ENCODE measurements at regions not wholly inside any gene's neighbourhood (a gene's known extent, or its start where the extent isn't known, plus 50 kb on each side); places are given as distances from the start of the nearest gene placed in this dataset.
A peak's percentile ranks its signal among the peaks of the same experiment; 100 is the strongest.

DNA sequence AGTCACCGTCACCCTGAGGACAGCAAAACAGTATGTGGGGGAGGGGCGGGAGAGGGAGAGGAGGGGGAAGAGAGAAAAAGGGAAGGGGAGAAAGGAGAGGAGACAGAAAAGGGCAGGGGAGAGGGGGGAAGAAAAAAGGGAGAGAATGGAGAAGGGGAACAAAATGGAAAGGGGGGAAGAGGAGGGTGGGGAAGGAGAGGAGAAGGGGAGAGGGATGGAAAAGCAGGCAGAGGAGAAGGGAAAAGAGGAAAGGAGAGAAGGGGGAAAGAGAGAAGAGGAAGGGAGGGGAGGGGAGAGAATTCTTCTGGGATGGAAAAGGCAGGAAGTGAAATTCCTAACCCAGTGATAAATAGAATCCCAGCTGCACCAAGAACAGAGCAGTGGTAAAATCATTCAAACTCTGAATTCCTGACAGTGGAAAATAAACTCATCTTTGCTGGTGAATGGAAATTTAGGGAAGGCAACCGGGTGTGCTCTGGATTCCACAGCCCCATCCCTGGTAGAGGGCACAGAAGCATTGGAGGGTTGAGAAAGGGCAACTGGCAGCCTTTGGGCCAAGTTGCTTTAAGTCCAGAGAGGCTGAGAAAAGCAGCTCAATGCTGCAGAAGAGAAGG, 244.2 kb downstream of the BCOR start:
- no peak for DNase-seq (ENCODE audit: low spot score)

DNA sequence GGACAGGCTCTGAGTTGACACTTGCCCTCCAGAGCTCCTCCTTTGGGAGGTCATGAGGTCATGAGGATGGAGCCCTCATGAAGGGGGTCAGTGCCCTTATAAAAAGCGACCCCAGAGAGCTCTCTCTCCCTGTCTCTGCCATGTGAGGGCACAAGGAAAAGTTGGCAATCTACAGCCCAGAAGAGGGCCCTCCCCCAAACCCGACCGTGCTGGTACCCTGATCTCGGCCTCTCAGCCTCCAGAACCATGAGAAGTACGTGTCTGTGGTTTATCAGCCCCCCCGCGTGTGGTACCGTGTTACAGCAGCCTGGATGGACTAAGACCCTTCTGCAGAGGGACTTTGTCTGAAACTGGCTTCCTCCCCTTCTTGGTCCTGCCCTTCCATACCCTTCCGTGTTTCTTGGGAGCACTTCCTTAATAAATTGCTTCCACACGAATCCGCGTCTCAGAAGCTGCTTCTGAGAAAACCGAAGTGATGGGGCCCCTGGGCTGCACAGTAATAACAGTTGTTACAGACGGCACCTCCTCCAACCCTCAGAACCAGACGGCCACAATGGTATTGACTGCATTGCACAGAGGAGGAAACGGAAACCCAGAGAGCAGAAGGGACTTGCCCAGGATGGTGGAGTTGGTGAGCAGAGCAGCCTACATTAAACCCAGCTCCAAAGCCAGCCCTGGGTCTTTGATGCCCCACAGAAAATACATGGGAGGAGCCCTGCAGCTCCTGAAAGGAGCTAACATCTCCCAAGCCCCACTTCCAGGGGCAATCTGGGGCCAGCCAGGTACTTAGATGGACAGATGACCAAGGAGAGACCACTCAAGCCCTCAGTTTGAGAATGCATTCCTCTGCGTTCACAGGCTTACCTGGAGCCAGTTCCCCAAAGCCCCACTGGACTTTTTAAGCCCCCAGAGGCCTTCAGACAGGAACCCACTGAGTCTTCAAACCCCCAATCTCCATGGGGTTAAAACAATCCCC, 242.7 kb downstream of the BCOR start:
- DNase-seq (ENCODE audit: low spot score), result no peak

DNA sequence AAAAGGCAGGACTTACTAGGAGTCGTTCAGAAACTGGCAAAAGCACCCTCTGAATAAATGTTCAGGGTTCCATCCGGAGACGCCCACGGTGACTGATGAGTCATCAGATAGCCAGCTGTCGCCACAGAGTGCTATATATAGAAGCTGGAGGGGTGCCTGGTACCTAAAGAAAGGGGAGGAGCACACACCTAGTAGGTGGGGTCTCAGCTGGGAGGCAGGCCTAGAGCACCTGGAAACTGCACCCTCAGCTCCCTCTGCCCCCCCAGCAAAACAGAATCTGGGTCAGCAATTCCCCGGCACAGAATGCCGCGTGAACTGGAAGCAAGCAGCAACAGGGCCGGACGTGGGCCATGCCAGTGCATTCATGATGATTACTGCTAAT, 242.0 kb downstream of the BCOR start:
- DNase-seq (ENCODE audit: low spot score), result peak; percentile 64

DNA sequence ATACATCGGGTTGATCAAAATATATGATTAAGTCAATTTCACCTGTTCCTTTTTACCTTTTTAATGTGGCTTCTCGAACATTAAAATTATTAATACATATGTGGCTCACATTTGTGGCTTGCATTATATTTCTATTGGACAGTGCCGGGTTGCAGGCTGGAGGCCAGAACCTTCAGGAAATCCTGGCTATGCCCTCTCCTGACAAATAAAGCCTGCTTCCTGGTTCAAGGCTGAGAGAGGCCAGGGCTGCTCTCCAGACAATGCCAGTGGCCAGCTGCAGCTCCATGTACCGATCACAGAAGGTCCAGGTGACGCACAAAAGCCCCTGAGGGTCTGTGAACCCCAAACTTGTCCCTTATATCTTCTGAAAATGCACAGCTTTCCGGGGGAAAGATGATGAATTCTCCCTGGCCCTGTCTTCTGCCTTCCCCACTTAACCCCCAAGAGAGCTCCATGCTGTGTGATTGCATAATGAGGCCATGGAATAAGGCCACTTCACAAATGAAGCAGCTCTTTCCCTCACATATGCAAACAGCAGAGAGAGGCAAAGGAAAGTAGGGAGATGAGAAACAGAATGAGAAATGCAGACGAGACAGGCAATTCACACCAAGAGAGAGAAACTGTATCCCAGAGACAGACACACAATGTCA, 241.2 kb downstream of the BCOR start:
- no peak for DNase-seq (ENCODE audit: low spot score)

DNA sequence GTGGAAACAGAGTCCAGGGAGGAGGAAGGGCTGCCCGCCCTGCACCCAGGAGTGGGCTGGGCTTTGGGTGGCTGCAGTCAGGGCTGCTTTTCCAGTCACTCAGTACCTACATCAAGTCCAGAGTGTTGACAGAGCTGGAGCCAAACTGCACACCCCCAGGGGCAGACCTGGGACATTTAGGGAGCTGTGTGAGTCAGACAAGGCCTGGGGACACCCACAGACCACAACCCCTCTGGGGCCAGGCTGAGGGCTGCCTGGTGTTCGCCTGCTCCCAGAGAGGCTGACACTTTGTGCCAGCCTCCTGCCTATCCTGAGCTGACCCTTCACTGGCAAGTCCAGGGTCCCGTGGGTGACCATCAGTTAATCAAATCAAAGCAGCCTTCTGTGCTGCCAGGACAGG, 240.0 kb downstream of the BCOR start:
- DNase-seq (ENCODE audit: low spot score), result no peak

DNA sequence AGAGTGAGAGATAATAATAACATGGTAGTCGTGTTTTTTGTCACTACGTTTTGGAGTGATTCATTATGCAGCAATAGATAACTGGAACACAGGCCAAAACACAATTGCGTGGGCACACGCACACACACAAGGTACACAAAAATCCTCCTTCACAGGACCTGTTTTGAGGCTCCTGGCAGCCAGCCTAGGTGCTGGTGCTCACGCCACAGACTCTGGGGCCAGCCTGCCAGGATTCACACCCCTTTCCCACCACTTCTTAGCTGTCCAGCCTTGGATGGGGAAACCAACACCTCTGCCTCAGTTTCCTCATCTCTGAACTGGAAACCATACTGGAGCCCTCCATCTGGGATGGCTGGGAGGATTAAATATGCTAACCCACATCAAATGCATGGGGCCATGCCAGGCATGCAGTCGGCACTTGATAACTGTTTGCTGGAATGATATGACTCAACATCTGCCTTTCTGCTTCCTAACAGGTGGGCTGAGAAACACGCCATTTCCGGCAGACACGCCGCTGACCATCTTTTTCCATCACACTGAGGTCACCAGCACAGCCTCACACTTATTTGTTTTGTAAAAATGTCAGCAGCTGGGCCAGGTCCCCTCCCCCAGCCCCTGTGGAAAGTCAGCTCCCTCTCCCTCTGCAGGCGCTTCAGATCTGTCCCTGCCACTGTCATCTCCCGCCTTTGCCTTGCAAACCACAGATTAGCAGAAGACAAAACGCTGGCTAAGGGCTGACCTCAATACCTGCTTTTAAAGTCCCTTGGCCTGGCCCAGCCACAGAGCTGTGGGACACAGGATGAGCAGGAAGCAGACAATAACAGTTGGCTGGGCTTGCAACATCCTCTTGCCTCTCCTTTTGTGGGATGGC, 237.5 kb downstream of the BCOR start:
- peak; percentile 4 for DNase-seq (ENCODE audit: low spot score)

DNA sequence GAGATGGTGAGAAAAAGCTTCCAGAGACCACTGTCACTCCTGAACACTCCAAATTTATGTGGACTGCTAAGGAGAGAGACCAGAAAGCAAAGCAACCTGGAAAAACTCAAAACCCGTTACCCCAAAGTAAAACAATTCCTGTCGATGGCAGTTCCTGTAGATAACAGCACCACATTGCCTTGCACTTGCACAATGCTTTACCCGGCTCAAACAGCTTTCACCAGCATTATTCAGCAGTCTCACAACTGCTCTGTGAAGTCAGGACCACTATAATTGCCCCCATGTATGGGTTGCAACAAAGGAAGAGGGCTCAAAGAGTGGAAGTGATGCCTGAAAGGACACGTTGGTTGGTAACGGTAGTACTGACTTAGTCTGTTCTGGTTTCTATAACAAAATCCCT, 234.8 kb downstream of the BCOR start:
- no peak for DNase-seq (ENCODE audit: low spot score)

DNA sequence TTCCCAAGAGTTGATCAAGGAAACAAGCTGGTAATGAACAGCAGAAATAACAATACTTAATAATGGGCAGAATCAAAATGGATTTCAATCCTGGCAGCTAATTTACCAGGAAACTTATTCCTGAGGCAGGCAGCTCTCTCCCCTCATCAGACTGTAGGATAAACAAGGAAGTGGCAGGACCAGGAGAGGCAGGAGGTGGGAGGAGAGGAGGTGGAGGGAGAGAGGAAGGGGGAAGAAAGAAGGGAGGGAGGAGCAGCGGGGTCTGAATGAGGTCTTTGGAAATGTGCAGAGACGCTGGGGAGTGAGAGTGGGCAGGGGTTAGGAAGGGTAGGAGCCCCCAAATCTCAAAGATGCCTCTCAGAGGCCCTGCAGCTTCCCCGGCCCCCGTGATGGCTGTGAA, 231.5 kb downstream of the BCOR start:
- DNase-seq (ENCODE audit: low spot score), result no peak

DNA sequence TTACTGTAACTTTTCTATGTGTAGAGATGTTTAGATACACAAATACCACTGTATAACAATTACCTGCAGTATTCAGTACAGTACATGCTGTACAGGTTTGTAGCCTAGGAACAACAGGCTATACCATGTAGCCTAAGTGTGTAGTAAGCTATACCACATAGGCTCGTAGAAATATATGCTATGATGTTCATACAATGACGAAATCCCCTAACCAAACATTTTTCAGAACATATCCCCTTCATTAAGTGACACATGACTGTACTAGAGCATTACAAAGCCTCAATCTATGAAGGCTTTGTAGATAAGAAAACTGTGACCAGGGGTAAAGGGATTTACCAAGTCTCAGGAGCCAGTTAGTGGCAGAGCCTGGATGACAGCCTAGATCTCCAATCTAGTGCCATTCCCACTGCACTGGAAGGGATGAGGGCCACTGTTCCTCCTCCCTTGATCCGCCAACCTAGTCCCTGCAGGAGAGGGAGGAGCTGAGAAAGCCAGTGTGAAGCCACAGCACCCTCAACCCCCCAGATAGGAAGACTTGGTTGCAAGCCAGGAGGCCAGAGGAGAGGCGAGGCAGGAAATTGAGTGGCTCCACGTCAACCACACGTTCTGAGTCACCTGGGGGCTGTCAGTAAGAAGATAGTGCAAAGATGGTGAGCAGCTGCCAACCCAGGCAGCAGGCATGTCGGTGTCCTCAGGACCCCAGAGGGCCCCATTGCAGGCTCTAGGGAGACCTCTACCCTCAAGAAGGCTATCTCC, 227.7 kb downstream of the BCOR start:
- DNase-seq (ENCODE audit: low spot score), result peak; percentile 41

DNA sequence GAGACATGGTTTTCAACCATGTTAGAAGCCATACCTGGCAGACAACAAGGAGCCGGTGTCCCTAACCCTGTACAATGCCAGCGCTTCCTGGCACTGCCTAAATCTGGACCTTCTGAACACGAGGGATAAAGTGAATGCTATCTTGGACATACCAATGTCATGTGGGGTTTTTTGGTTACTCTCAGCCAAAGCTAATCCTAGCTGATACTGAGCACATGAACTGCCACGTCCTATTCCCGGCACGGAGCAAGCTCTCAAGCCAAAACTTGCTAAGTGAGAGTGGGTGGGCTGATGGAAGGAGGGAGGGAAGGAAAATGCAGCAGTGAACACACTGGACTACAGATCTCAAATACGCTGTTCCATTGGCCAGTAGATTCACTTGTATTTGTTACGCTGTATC, 226.1 kb downstream of the BCOR start:
- no peak for DNase-seq (ENCODE audit: low spot score)

DNA sequence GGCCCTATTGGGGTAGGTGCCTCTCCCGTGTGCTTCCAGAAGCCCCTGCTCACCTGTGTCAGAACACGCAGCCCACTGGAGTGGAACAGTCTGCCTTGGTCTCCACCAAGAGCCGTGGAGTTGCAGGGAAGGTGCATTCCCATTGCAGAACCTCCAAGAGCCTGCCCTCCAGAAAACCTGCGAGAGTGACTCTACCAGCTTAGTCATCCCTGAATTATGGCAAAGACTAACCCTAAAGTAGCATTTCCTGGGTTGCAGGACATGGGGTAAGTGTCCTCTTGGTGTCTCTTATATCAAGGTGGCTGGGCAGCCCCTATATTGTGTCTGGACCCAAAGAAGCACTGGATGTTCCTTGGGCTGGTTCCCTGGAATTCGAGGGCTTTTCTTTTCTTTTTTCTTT, 224.6 kb downstream of the BCOR start:
- DNase-seq (ENCODE audit: low spot score), result no peak

DNA sequence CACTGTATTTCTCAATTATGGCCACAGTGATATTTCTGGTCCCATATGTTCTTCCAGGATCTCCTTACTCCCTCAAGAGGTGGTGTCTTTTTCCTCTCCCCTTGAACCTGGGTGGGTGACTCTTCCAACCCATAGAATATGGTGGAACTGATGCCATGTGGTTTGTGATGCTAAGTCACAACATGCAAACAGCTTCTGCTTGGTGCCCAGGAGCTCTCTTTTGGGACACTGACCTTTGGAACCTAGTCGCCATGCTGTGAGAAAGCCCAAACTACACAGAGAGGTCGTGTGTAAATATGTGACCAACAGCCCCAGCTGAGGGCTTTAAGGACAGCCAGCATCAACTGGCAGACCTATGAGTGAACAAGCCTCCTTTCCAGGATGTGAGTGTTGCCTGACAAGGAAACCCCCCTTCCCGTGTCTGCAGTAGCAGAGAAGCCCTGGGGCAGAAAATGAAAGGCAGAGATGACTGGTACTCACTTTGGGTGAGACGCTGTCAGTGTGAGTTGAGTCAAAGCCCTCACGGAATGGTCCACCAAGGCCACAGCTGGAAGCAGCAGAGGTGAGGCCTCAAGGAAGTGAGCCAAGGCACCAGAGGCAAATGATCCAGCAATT, 223.4 kb downstream of the BCOR start:
- DNase-seq (ENCODE audit: low spot score), result no peak

DNA sequence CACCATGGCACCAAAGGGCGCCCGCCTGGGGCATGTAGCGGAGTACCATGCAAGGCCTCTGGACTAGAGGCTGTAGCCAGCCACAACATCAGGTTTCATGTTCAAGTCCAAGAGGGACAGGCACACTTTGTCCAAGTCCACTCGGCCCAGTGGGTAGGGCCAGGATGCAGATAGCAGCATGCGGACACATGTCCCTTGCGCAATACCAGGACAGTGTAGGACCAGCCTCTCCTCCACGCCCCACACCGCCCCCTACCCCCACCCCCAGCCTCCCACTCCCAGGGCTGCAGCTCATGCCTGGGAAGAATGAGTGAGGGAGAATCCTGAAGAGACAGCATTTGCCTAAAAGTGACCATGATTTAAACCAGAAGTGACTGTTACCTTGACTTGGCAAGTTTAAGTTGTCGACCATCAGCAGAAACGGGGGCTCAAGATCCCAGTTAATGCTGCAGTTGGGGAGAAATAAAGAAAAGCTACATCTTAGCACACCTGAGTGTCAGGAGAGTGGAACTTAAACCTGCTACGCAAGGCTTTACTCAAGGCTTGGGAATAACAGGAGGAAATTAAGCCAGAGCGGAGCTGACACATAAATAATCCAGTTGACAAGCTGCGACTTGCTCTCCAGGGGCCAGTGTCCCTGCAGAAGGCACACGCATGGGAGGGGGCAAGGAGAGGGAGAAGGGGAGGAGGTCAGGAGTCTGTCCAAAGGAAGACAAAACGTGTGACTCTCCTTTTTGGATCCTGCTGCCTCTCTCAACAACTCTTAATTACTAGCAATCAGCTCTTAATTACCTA, 221.7 kb downstream of the BCOR start:
- no peak for DNase-seq (ENCODE audit: low spot score)

DNA sequence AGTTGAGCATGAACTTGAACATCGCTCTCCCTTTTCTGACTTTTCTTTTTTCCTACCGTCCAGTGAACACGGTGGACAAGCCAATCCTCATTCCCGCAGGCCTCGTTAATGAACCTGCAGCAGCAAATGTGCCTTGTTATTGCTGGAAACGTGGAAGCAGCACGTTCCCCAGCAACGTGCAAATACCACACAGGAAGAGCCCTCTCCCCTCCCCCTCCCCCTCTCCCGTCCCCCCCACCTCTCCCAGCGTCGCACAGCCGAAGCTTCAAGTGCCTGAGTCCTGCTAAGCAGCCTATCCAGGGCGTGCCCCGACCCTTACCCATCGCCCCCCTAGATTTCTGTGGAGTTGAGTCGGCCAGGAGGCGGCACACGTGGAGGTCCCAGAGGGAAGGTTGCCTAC, 219.9 kb downstream of the BCOR start:
- DNase-seq (ENCODE audit: low spot score), result no peak

DNA sequence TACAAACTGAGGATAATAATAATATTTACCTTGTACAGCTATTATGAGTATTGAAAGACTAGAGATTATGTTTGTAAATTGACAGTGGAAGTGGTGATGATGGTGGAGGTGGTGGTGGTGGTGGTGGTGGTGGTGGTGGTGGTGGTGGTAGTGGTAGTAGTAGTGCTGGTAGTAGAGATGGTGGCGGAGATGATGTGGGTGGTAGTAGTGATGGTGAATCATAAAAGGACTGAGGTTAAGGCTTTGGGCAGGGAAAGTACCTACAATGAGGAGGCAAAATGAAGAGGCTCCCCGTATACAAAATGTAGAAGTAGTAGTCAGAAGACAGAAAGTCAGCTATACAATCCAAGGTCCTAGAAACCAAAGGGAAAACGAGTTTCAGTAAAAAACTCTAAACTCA, 214.1 kb downstream of the BCOR start:
- DNase-seq (ENCODE audit: low spot score), result no peak

DNA sequence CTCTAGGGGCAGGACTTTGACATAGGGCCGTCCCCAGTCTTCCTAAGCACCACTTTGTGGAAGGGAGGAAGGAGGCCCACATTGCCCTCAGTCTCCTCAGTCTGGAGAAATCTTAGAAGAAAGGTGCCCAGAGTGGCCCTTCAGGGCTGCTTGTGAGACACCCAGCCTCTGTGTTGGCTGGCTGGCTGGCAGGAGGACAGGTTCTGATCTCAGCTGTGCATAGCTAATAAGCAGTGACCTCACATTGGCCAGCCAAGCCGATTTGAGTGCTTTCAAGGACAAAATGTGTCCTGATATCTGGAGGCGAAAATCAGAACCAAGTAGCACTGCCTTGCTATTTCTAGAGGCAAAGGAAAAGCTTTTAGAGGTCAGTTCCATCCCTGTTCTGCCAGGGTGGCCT, 211.5 kb downstream of the BCOR start:
- DNase-seq (ENCODE audit: low spot score), result no peak

DNA sequence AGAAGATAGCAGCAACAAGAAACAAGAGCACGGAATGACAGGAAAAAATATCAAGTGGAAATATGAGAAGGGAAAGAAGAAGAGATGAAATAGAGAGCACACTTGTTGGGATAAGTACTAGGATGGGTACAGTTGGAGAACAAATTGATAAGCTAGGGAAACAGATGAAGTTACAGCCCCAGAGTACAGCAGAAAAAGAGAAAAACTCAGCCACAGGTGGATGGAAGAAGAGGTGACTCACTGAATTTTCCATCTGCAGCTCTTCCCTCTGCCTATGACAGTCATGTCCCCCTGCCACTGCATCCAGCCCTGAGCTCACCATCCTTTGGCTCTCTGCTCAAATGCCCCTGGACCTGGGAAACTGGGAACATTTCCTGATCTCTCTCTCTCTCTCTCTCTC, 209.0 kb downstream of the BCOR start:
- no peak for DNase-seq (ENCODE audit: low spot score)

DNA sequence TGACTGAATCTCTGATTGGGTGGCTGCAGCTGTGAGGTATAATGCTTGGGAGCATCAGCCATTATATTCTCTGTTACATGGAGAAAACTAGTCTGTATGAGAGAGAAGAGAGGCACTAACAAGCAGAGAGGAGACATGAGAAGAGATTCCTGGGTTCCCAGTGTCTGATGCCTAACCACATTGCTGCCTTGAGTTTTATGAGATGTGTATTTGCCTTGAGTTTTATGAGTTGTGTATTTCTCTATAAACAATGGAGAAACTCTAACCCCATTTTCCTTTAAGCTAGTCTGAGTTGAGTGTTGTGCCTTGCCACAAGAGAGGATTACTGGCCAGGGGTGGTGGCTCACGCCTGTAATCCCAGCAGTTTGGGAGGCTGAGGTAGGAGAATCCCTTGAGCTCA, 208.1 kb downstream of the BCOR start:
- no peak for DNase-seq (ENCODE audit: low spot score)

DNA sequence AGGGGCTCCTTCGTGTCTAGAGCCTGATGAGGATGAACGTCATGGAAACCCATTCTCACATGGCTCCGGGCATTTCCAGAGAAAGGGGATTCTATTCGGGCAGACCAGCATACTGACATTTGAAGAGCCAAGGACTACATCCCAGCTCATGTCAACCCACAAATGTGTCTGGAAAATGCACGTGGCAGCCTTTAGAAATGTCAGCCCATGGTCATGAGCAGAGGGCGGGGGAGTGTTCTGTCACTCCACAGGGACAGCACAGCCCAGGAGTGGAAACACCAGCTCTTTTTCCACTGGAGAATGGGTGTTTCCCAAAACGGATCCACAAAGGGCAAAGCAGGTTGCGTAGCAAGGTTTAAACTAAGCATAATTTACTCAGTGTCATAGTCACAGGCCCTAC, 207.0 kb downstream of the BCOR start:
- DNase-seq (ENCODE audit: low spot score), result no peak

DNA sequence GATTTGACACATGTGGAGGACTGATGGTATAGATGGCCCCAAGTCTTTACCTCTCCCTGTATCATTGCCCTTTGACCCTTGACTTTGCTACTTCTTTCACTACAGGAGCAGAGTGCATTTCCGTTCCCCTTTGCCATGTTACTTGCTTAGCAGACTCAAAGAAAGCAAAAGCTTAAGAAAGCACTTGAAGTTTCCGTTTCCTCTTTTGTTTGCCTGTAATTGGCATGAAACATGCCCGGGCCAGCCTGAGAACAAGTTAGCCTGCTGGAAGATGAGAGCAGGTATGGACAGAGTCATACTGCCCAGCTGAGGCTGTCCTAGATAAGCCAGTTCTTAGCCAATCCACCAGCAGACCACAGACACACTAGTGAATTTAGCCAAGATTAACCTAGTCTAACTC, 206.0 kb downstream of the BCOR start:
- no peak for DNase-seq (ENCODE audit: low spot score)
